HEK293T (cell line): ENCODE measurements at regions not wholly inside any gene's neighbourhood (a gene's known extent, or its start where the extent isn't known, plus 50 kb on each side); places are given as distances from the start of the nearest gene placed in this dataset.
"Not testable (repeated sequence)": the region's sequence is repeated elsewhere in the genome, so short reads cannot be mapped to it uniquely, and the experiment has no call there.

ENCODE experiments used
- CTCF ChIA-PET: fragments of 350-600 bp; formaldehyde crosslinking; extraction: SDS; loops from one replicate; lab custom pipeline; 2021; ENCODE audit warnings: antibody characterized with exemption, inconsistent platforms; lab: Yijun Ruan, JAX
- POLR2A ChIA-PET: fragments of 350-600 bp; formaldehyde crosslinking; extraction: SDS; loops from one replicate; lab custom pipeline; 2020; ENCODE audit warnings: antibody characterized with exemption, inconsistent platforms; lab: Yijun Ruan, JAX
- DNase-seq: peaks from one replicate; pipeline ENCODE4 v3.0.0; 2012; ENCODE audit warnings: mixed read lengths; ENCODE audit errors: extremely low spot score
- ARNT ChIP-seq: fragments of 450-650 bp; IDR thresholded peaks from 2 replicates; pipeline ENCODE4 v1.6.1; 2017; ENCODE audit warnings: mild to moderate bottlenecking
- BHLHE40 ChIP-seq: fragments of 450-650 bp; IDR thresholded peaks from 2 replicates; pipeline ENCODE4 v1.6.1; 2016; ENCODE audit warnings: mild to moderate bottlenecking, moderate library complexity, borderline replicate concordance
- CTBP1 ChIP-seq: fragments of 450-650 bp; IDR thresholded peaks from 2 replicates; pipeline ENCODE4 v1.6.1; 2016; ENCODE audit warnings: borderline replicate concordance
- ELF4 ChIP-seq: fragments of 450-650 bp; IDR thresholded peaks from 2 replicates; pipeline ENCODE4 v1.6.1; 2017; ENCODE audit warnings: antibody characterized with exemption
- FOXA1 ChIP-seq: fragments of 450-650 bp; IDR thresholded peaks from 2 replicates; pipeline ENCODE4 v1.6.1; 2016; ENCODE audit warnings: mild to moderate bottlenecking
- FOXK2 ChIP-seq: fragments of 450-650 bp; IDR thresholded peaks from 2 replicates; pipeline ENCODE4 v1.6.1; 2016; ENCODE audit warnings: mild to moderate bottlenecking
- FOXM1 ChIP-seq: fragments of 450-650 bp; IDR thresholded peaks from 2 replicates; pipeline ENCODE4 v1.6.1; 2017; ENCODE audit warnings: mild to moderate bottlenecking, borderline replicate concordance
- HDGF ChIP-seq: fragments of 450-650 bp; IDR thresholded peaks from 2 replicates; pipeline ENCODE4 v1.6.1; 2017; ENCODE audit warnings: antibody characterized with exemption, borderline replicate concordance
- L3MBTL2 ChIP-seq: fragments of 450-650 bp; conservative IDR thresholded peaks from 2 replicates; pipeline ENCODE4 v1.6.1; 2016; ENCODE audit warnings: mild to moderate bottlenecking
- LEF1 ChIP-seq: fragments of 450-650 bp; IDR thresholded peaks from 2 replicates; pipeline ENCODE4 v1.6.1; 2017; ENCODE audit warnings: mild to moderate bottlenecking, borderline replicate concordance
- NFRKB ChIP-seq: fragments of 450-650 bp; IDR thresholded peaks from 2 replicates; pipeline ENCODE4 v1.6.1; 2016; ENCODE audit warnings: mild to moderate bottlenecking, moderate library complexity
- PKNOX1 ChIP-seq: fragments of 450-650 bp; IDR thresholded peaks from 2 replicates; pipeline ENCODE4 v1.6.1; 2016
- SP1 ChIP-seq: fragments of 450-650 bp; IDR thresholded peaks from 2 replicates; pipeline ENCODE4 v1.6.1; 2017
- SUZ12 ChIP-seq: fragments of 450-650 bp; IDR thresholded peaks from 2 replicates; pipeline ENCODE4 v1.6.1; 2016; ENCODE audit warnings: mild to moderate bottlenecking
- TARDBP ChIP-seq: fragments of 450-650 bp; IDR thresholded peaks from 2 replicates; pipeline ENCODE4 v1.6.1; 2016
- ZNF384 ChIP-seq: fragments of 450-650 bp; IDR thresholded peaks from 2 replicates; pipeline ENCODE4 v1.6.1; 2016

- ChIA-PET CTCF (interaction anchor here (0.8 to 1.6 kb wide), 2 partner anchors 11 to 23 kb away, joined by 4 read pairs; no protein-coding TSS in a partner anchor), POLR2A (no interaction called here)
- TF ChIP-seq L3MBTL2 = 0 out of 2 replicates have a peak, but pooled peaks have one; percentile 17
- no peak for TF ChIP-seq BHLHE40
- TF ChIP-seq NFRKB = no peak
- peak; percentile 51 for DNase-seq
Observed at GRCh38 chrX:66728818-66729271, 90.0 kb upstream of the EDA2R start.

GRCh38 chrX:66717926-66718325, 79.0 kb upstream of the EDA2R start:
- DNase-seq = no peak
- ChIA-PET POLR2A (no interaction called here), CTCF (interaction anchor here (0.7 kb wide), 1 partner anchor 11 kb away, joined by 4 read pairs; no protein-coding TSS in a partner anchor)
- TF ChIP-seq L3MBTL2 = no peak
- TF ChIP-seq LEF1 = no peak
- TF ChIP-seq ELF4 = no peak
- TF ChIP-seq FOXA1 = no peak

- ChIA-PET POLR2A (no interaction called here), CTCF (no interaction called here)
- no peak for TF ChIP-seq BHLHE40
- TF ChIP-seq ELF4 = no peak
- no peak for TF ChIP-seq FOXM1
- TF ChIP-seq PKNOX1 = no peak
- TF ChIP-seq SP1 = no peak
- TF ChIP-seq ZNF384 = no peak
- no peak for TF ChIP-seq HDGF
- no peak for TF ChIP-seq FOXK2
- no peak for TF ChIP-seq ARNT
- no peak for TF ChIP-seq TARDBP
- no peak for TF ChIP-seq SUZ12
- TF ChIP-seq FOXA1 = no peak
- no peak for TF ChIP-seq CTBP1
- TF ChIP-seq L3MBTL2 = no peak
- no peak for TF ChIP-seq NFRKB
- no peak for TF ChIP-seq LEF1
- DNase-seq = no peak
Observed at GRCh38 chrX:66698273-66699204, 59.7 kb upstream of the EDA2R start.

GRCh38 chrX:66692512-66692911, 53.6 kb upstream of the EDA2R start:
- DNase-seq, POLR2A ChIA-PET, CTCF ChIA-PET: not testable (repeated sequence)
